IMR-90 (cell line): ENCODE measurements at regions not wholly inside any gene's neighbourhood (a gene's known extent, or its start where the extent isn't known, plus 50 kb on each side); places are given as distances from the start of the nearest gene placed in this dataset.
A peak's percentile ranks its signal among the peaks of the same experiment; 100 is the strongest.
"Not testable (repeated sequence)": the region's sequence is repeated elsewhere in the genome, so short reads cannot be mapped to it uniquely, and the experiment has no call there.

Source experiments
- ATAC-seq: fragments of 200-7000 bp; cut with Tn5 transposase; 2 replicates; pipeline ENCODE4 v1.9.1; 2020; ENCODE audit warnings: low read depth, mild to moderate bottlenecking, moderate library complexity
- BruUV-seq: library from RNA; stranded (reverse); fragments of 400-500 nt; replicated peaks from 2 replicates; lab custom pipeline; 2021; lab: Mats Ljungman, UMichigan
- CTCF ChIA-PET: fragments of 300-600 bp; formaldehyde crosslinking; extraction: SDS; loops from one replicate; lab custom pipeline; 2021; ENCODE audit warnings: antibody characterized with exemption; lab: Yijun Ruan, JAX
- POLR2A ChIA-PET: fragments of 300-600 bp; sonication (Branson Sonifier 250); formaldehyde crosslinking; loops from one replicate; lab custom pipeline; 2022; ENCODE audit warnings: antibody characterized with exemption; ENCODE audit not compliant: unreplicated experiment; lab: Charles Lee
- DNase-seq: peaks from one replicate; pipeline ENCODE4 v3.0.0; 2013
- H2AFZ ChIP-seq: replicated peaks from 2 replicates; pipeline ENCODE3; 2013; ENCODE audit warnings: low read length, mild to moderate bottlenecking; ENCODE audit not compliant: poor library complexity
- H2AK5ac ChIP-seq: 2 replicates; pipeline ENCODE4 v1.6.1; 2013; ENCODE audit warnings: low read depth, low read length, inconsistent platforms
- H2AK9ac ChIP-seq: replicated peaks from 2 replicates; pipeline ENCODE3; 2013; ENCODE audit warnings: mild to moderate bottlenecking, low read depth, low read length, moderate library complexity; ENCODE audit not compliant: poor library complexity
- H2BK120ac ChIP-seq: 2 replicates; pipeline ENCODE4 v1.6.1; 2013; ENCODE audit warnings: low read depth, low read length, inconsistent platforms
- H2BK15ac ChIP-seq: 3 replicates; pipeline ENCODE4 v1.6.1; 2013; ENCODE audit warnings: low read depth, low read length, inconsistent platforms
- H2BK20ac ChIP-seq: 2 replicates; pipeline ENCODE4 v1.6.1; 2013; ENCODE audit warnings: low read depth, mild to moderate bottlenecking, inconsistent platforms, low read length, moderate library complexity
- H2BK5ac ChIP-seq: 2 replicates; pipeline ENCODE4 v1.6.1; 2013; ENCODE audit warnings: mild to moderate bottlenecking, low read depth, low read length, inconsistent platforms; ENCODE audit not compliant: poor library complexity, severe bottlenecking
- H3K14ac ChIP-seq: replicated peaks from 2 replicates; pipeline ENCODE4 v1.6.1; 2013; ENCODE audit warnings: low read depth, low read length, inconsistent platforms
- H3K18ac ChIP-seq: 2 replicates; pipeline ENCODE4 v1.6.1; 2013; ENCODE audit warnings: low read depth, low read length, control low read depth
- H3K23ac ChIP-seq: 2 replicates; pipeline ENCODE4 v1.6.1; 2013; ENCODE audit warnings: low read depth, low read length, inconsistent platforms
- H3K27ac ChIP-seq: 2 replicates; pipeline ENCODE4 v1.5.1; 2013; ENCODE audit warnings: mild to moderate bottlenecking, control low read depth, low read length; ENCODE audit not compliant: insufficient read depth
- H3K27me3 ChIP-seq: 2 replicates; pipeline ENCODE4 v1.6.1; 2013; ENCODE audit warnings: low read length; ENCODE audit not compliant: control insufficient read depth, insufficient read depth
- H3K36me3 ChIP-seq: 2 replicates; pipeline ENCODE4 v1.6.1; 2013; ENCODE audit warnings: low read length, mixed read lengths; ENCODE audit not compliant: control insufficient read depth, insufficient read depth
- H3K4ac ChIP-seq: 2 replicates; pipeline ENCODE4 v1.6.1; 2013; ENCODE audit warnings: low read depth, low read length, inconsistent platforms
- H3K4me1 ChIP-seq: 2 replicates; pipeline ENCODE4 v1.6.1; 2013; ENCODE audit warnings: low read length, mixed read lengths; ENCODE audit not compliant: control insufficient read depth, insufficient read depth
- H3K4me2 ChIP-seq: 2 replicates; pipeline ENCODE4 v1.6.1; 2013; ENCODE audit warnings: low read depth, mild to moderate bottlenecking, control low read depth, low read length, moderate library complexity
- H3K4me3 ChIP-seq: 2 replicates; pipeline ENCODE4 v1.5.1; 2013; ENCODE audit warnings: low read depth, mild to moderate bottlenecking, control low read depth, low read length, moderate library complexity; ENCODE audit not compliant: insufficient read depth
- H3K56ac ChIP-seq: 2 replicates; pipeline ENCODE4 v1.6.1; 2013; ENCODE audit warnings: low read length, inconsistent platforms; ENCODE audit not compliant: insufficient read depth; ENCODE audit errors: extremely low read depth
- H3K79me1 ChIP-seq, 2 experiments: 2 replicates each; pipeline ENCODE4 v1.6.1; 2013; ENCODE audit warnings: low read length in 2 of 2, inconsistent platforms in 1 of 2, low read depth in 1 of 2
- H3K9ac ChIP-seq: 2 replicates; pipeline ENCODE4 v1.6.1; 2013; ENCODE audit warnings: low read depth, low read length, control low read depth
- H3K9me1 ChIP-seq: 2 replicates; pipeline ENCODE4 v1.6.1; 2013; ENCODE audit warnings: low read length, inconsistent platforms; ENCODE audit not compliant: insufficient read depth
- H3K9me3 ChIP-seq: 2 replicates; pipeline ENCODE4 v1.6.1; 2013; ENCODE audit warnings: low read length; ENCODE audit not compliant: control insufficient read depth, insufficient read depth
- H4K20me1 ChIP-seq: 2 replicates; pipeline ENCODE4 v1.6.1; 2013; ENCODE audit warnings: low read length, inconsistent platforms; ENCODE audit not compliant: insufficient read depth
- H4K5ac ChIP-seq: 2 replicates; pipeline ENCODE4 v1.6.1; 2013; ENCODE audit warnings: mild to moderate bottlenecking, low read depth, low read length, control low read depth
- H4K8ac ChIP-seq, 2 experiments: 2 replicates each; pipeline ENCODE4 v1.6.1; 2013; ENCODE audit warnings: low read depth in 2 of 2, low read length in 2 of 2, control low read depth in 1 of 2, inconsistent platforms in 1 of 2
- H4K91ac ChIP-seq: 2 replicates; pipeline ENCODE4 v1.6.1; 2013; ENCODE audit warnings: low read depth, low read length, inconsistent platforms; ENCODE audit not compliant: insufficient read depth
- WGBS, 2 experiments: methylation state at CpG; one replicate each; pipeline versions ENCODE4 v1.1.5 to v1.1.7; 2013; ENCODE audit warnings: missing lambda C conversion rate in 2 of 2; ENCODE audit not compliant: insufficient read length in 1 of 2; ENCODE audit errors: extremely low coverage in 2 of 2; 5-methylcytosine and 5-hydroxymethylcytosine counted together
- dilution Hi-C: fragments of 300-500 bp; cut with HindIII; formaldehyde crosslinking; loops from one replicate; pipeline ENCODE4 v1.14.3; 2018; ENCODE audit warnings: low sequenced_read_pairs; ENCODE audit not compliant: unreplicated experiment
- in situ Hi-C: fragments of 300-500 bp; cut with MboI; formaldehyde crosslinking; loops from 3 replicates; pipeline ENCODE4 v1.14.3; 2019; ENCODE audit warnings: low sequenced_read_pairs, inconsistent platforms, mixed read lengths
- intact Hi-C: fragments of 100-400 bp; cut with micrococcal nuclease; formaldehyde crosslinking; loops from 2 replicates; pipeline ENCODE4 v1.10.0; 2022

- H3K36me3 ChIP-seq, DNase-seq, H2BK15ac ChIP-seq, H3K4me2 ChIP-seq, H3K18ac ChIP-seq, H3K14ac ChIP-seq, H2AK9ac ChIP-seq, H3K27ac ChIP-seq, POLR2A ChIA-PET, dilution Hi-C loops, H2BK120ac ChIP-seq, H2BK5ac ChIP-seq, H3K9ac ChIP-seq, H2AK5ac ChIP-seq, H3K9me1 ChIP-seq, intact Hi-C loops, H3K4me3 ChIP-seq, H4K20me1 ChIP-seq, in situ Hi-C loops, H4K8ac ChIP-seq, H3K4ac ChIP-seq, H4K5ac ChIP-seq, BruUV-seq, H3K27me3 ChIP-seq, H3K4me1 ChIP-seq, H2BK20ac ChIP-seq, H4K91ac ChIP-seq, H3K23ac ChIP-seq, H3K9me3 ChIP-seq, H3K56ac ChIP-seq, CTCF ChIA-PET, H3K79me1 ChIP-seq, H2AFZ ChIP-seq: not testable (repeated sequence)
- ATAC-seq = peak; percentile 83
- WGBS, 2 experiments = no CpG with 5 or more reads among the region's 41 CpGs
These were observed 360.6 kb upstream of the ZNF337 start for GRCh38 chr20:26057135-26057752.

GRCh38 chr20:26025792-26026191, 329.1 kb upstream of the ZNF337 start:
- ATAC-seq, DNase-seq: not testable (repeated sequence)

More at GRCh38 chr20:26025792-26026191, 329.1 kb upstream of the ZNF337 start:
- BruUV-seq, intact Hi-C loops, H3K27me3 ChIP-seq, H2AFZ ChIP-seq, H3K9ac ChIP-seq, H2BK5ac ChIP-seq, H3K79me1 ChIP-seq, H2BK15ac ChIP-seq, H3K36me3 ChIP-seq, H2AK9ac ChIP-seq, H3K9me3 ChIP-seq, in situ Hi-C loops, H3K4ac ChIP-seq, H3K14ac ChIP-seq, H3K4me3 ChIP-seq, H3K4me1 ChIP-seq, H3K27ac ChIP-seq, H2AK5ac ChIP-seq, CTCF ChIA-PET, H4K8ac ChIP-seq, H4K5ac ChIP-seq, H3K56ac ChIP-seq, dilution Hi-C loops, H3K4me2 ChIP-seq, H2BK120ac ChIP-seq, H3K18ac ChIP-seq, POLR2A ChIA-PET, H3K9me1 ChIP-seq, H4K91ac ChIP-seq, H2BK20ac ChIP-seq, H3K23ac ChIP-seq, H4K20me1 ChIP-seq: not testable (repeated sequence)
- WGBS, 2 experiments = no CpG with 5 or more reads among the region's 4 CpGs
